ENCODE measurements at regions not wholly inside any gene's neighbourhood (a gene's known extent, or its start where the extent isn't known, plus 50 kb on each side); places are given as distances from the start of the nearest gene placed in this dataset.

GRCh38 chr4:175996206-175996605 lies 69.4 kb upstream of the WDR17 start:
- TF ChIP-seq CTCF (IDR thresholded peaks at IDR 0.05) = no peak
- TF ChIP-seq MAX (CRISPR knock-in tag; IDR thresholded peaks at IDR 0.05) = no peak
- no peak for TF ChIP-seq IRF2 (CRISPR knock-in tag; IDR thresholded peaks at IDR 0.05; ENCODE audit: borderline replicate concordance, low read depth)
- TF ChIP-seq NFE2L1 (CRISPR knock-in tag; IDR thresholded peaks at IDR 0.05) = no peak
- TF ChIP-seq MLX (CRISPR knock-in tag; IDR thresholded peaks at IDR 0.05) = no peak
- no peak for TF ChIP-seq FOXJ3 (CRISPR knock-in tag; IDR thresholded peaks at IDR 0.05; ENCODE audit: borderline replicate concordance)
- TF ChIP-seq PRRX2 (CRISPR knock-in tag; IDR thresholded peaks at IDR 0.05) = no peak
- no peak for TF ChIP-seq CBFB (CRISPR knock-in tag; IDR thresholded peaks at IDR 0.05; ENCODE audit: low read depth)
- TF ChIP-seq ATF2 (CRISPR knock-in tag; IDR thresholded peaks at IDR 0.05; ENCODE audit: borderline replicate concordance, low read depth) = no peak
- TF ChIP-seq GABPB1 (CRISPR knock-in tag; IDR thresholded peaks at IDR 0.05) = no peak
- TF ChIP-seq ZBTB43 (CRISPR knock-in tag; IDR thresholded peaks at IDR 0.05) = no peak

Data from WTC11 (cell line).